Natural killer cell (primary cell): ENCODE measurements at regions not wholly inside any gene's neighbourhood (a gene's known extent, or its start where the extent isn't known, plus 50 kb on each side); places are given as distances from the start of the nearest gene placed in this dataset.

ENCODE experiments used
- ATAC-seq, 3 donors: fragments of 150-1000 bp in 2 of 3; fragments of 200-7000 bp in 1 of 3; cut with Tn5 transposase; 1 replicate in 1 of 3; 2 replicates in 2 of 3; pipeline ENCODE4 v1.10.0; 2021; ENCODE audit warnings: mild to moderate bottlenecking in 2 of 3, moderate library complexity in 2 of 3
- DNase-seq, 2 donors: peaks; one replicate each; pipeline versions ENCODE4 v3.0.0 to v3.0.0-alpha.2; 2013 to 2021; ENCODE audit warnings: mixed read lengths in 1 of 2
- H3K27ac ChIP-seq: one replicate; pipeline ENCODE4 v1.5.1; 2013; ENCODE audit warnings: mild to moderate bottlenecking, low read length
- H3K27me3 ChIP-seq: one replicate; pipeline ENCODE4 v1.6.1; 2013; ENCODE audit warnings: low read length; ENCODE audit not compliant: control insufficient read depth, insufficient read depth
- H3K36me3 ChIP-seq: one replicate; pipeline ENCODE4 v1.6.1; 2013; ENCODE audit warnings: low read length; ENCODE audit not compliant: control insufficient read depth, insufficient read depth
- H3K4me1 ChIP-seq: one replicate; pipeline ENCODE4 v1.6.1; 2013; ENCODE audit warnings: low read length; ENCODE audit not compliant: control insufficient read depth, insufficient read depth
- H3K4me3 ChIP-seq: one replicate; pipeline ENCODE4 v1.5.1; 2013; ENCODE audit warnings: low read length
- H3K9me3 ChIP-seq: one replicate; pipeline ENCODE4 v1.6.1; 2013; ENCODE audit warnings: low read length; ENCODE audit not compliant: control insufficient read depth, insufficient read depth
- H3K27ac Mint-ChIP-seq, 2 donors: one replicate each; pipeline ENCODE4 v1.8.0; 2022; ENCODE audit warnings: mild to moderate bottlenecking in 2 of 2, mixed read lengths in 2 of 2, moderate library complexity in 1 of 2
- H3K27me3 Mint-ChIP-seq, 2 donors: one replicate each; pipeline ENCODE4 v1.8.0; 2022; ENCODE audit warnings: low read depth in 2 of 2, mixed read lengths in 2 of 2
- H3K36me3 Mint-ChIP-seq: one replicate; pipeline ENCODE4 v1.8.0; 2022; ENCODE audit warnings: mixed read lengths
- H3K4me1 Mint-ChIP-seq, 2 donors: one replicate each; pipeline ENCODE4 v1.8.0; 2022; ENCODE audit warnings: mixed read lengths in 2 of 2
- H3K4me3 Mint-ChIP-seq: one replicate; pipeline ENCODE4 v1.8.0; 2022; ENCODE audit warnings: mild to moderate bottlenecking, moderate library complexity, mixed read lengths
- H3K9me3 Mint-ChIP-seq, 2 donors: one replicate each; pipeline ENCODE4 v1.8.0; 2022; ENCODE audit warnings: mixed read lengths in 2 of 2
- WGBS: methylation state at CpG from one replicate; pipeline ENCODE4 v1.1.7; 2013; ENCODE audit warnings: missing lambda C conversion rate; ENCODE audit not compliant: insufficient coverage; 5-methylcytosine and 5-hydroxymethylcytosine counted together
- intact Hi-C: fragments of 100-400 bp; cut with micrococcal nuclease; formaldehyde crosslinking; loops from one replicate; pipeline ENCODE4 v1.14.2; 2022
- TF ChIP-seq, protein P1 (sequence below): fragments of 200-600 bp; IDR thresholded peaks from one replicate; pipeline ENCODE4 v1.8.0; 2022; ENCODE audit warnings: antibody characterized with exemption

DNA sequence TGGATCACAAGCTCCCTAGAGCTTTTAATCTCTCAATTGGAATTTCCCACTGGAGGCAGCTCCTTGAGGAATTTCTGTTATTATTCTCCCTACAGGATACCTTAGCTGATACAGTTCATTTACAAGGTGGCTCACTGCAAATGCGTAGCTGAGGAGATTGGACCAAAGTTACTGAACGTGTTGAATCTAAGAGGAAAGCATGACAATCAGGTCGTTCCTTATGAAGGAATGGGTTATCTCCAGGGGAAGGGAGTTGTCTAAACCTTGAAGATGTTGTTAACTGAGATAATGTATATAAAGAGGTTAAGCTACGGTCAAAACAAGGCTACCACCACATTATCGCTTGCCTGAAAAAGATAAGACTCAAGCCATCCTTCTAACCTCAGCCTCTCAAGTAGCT lies 105.8 kb upstream of the TBX3 start:
- Histone ChIP-seq H3K27ac (no peak overlapping the region), H3K27me3 (no peaks in the 10 kb centered on the region), H3K9me3 (no peaks in the 10 kb centered on the region), H3K36me3 (no peaks in the 10 kb centered on the region), H3K4me1 (no peaks in the 10 kb centered on the region), H3K4me3 (no peak overlapping the region)
- H3K27me3 Mint-ChIP-seq: no peaks in the 10 kb centered on the region
- TF ChIP-seq, protein P1, sequence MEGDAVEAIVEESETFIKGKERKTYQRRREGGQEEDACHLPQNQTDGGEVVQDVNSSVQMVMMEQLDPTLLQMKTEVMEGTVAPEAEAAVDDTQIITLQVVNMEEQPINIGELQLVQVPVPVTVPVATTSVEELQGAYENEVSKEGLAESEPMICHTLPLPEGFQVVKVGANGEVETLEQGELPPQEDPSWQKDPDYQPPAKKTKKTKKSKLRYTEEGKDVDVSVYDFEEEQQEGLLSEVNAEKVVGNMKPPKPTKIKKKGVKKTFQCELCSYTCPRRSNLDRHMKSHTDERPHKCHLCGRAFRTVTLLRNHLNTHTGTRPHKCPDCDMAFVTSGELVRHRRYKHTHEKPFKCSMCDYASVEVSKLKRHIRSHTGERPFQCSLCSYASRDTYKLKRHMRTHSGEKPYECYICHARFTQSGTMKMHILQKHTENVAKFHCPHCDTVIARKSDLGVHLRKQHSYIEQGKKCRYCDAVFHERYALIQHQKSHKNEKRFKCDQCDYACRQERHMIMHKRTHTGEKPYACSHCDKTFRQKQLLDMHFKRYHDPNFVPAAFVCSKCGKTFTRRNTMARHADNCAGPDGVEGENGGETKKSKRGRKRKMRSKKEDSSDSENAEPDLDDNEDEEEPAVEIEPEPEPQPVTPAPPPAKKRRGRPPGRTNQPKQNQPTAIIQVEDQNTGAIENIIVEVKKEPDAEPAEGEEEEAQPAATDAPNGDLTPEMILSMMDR: no peak
- intact Hi-C loops: no loop called here
- no peak for ATAC-seq
- peaks cover 0 to under 1% of the 10 kb centered on the region in 2 donors for H3K9me3 Mint-ChIP-seq
- WGBS: 78% methylated on average over 4 of the region's 5 CpGs
- H3K27ac Mint-ChIP-seq: no peak overlapping the region
- H3K4me1 Mint-ChIP-seq: no peaks in the 10 kb centered on the region
- H3K36me3 Mint-ChIP-seq: no peaks in the 10 kb centered on the region
- no peak for DNase-seq
- H3K4me3 Mint-ChIP-seq: no peak overlapping the region

DNA sequence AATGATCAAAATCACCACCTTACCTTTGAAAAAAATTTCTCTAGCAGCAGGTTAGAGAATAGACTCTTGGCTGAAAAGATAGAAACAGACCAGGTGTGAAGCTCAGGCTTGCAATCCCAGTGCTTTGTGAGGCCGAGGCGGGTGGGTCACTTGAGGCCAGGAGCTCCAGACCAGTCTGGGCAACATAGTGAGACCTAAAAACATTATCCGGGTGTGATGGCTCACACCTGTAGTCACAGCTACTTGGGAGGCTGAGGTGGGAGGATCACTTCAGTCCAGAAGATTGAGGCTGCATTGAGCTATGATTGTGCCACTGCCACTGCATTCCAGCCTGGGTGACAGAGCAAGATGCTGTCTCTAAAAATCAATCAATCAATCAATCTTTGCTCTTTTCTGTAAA lies 105.3 kb upstream of the TBX3 start:
- no peaks in the 10 kb centered on the region for H3K36me3 ChIP-seq
- H3K27ac Mint-ChIP-seq: no peak overlapping the region
- H3K9me3 Mint-ChIP-seq: peaks cover 0 to 3% of the 10 kb centered on the region in 2 donors
- TF ChIP-seq, protein P1: no peak
- 90% methylated on average over 3 of the region's 3 CpGs for WGBS
- no peaks in the 10 kb centered on the region for H3K4me1 ChIP-seq
- intact Hi-C loops: no loop called here
- H3K4me1 Mint-ChIP-seq: no peaks in the 10 kb centered on the region
- no peaks in the 10 kb centered on the region for H3K27me3 Mint-ChIP-seq
- H3K4me3 Mint-ChIP-seq: no peak overlapping the region
- ATAC-seq: no peak
- no peak for DNase-seq
- H3K9me3 ChIP-seq: no peaks in the 10 kb centered on the region
- no peaks in the 10 kb centered on the region for H3K36me3 Mint-ChIP-seq
- H3K4me3 ChIP-seq: no peak overlapping the region
- H3K27me3 ChIP-seq: no peaks in the 10 kb centered on the region
- no peak overlapping the region for H3K27ac ChIP-seq

DNA sequence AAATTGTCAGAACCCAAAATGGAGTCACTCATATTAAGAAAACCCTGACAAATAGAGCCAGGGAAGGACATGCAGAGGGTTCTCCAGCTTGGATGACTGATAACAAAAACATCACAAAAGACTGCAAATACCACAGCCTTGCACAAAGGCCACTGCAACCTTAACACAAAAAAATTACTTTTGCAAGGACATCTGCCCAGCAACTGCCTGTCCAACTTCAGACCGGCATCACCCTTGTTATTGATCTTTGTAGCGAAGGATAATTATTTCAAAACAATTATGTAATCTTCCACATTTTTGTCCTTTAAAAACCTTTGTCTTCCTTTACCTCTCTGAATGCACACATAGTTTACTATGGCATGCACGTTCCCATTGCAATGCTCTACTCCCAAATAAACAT lies 100.6 kb upstream of the TBX3 start:
- no peak overlapping the region for H3K4me3 Mint-ChIP-seq
- Histone ChIP-seq H3K27ac (no peak overlapping the region), H3K9me3 (no peaks in the 10 kb centered on the region), H3K4me3 (no peak overlapping the region), H3K36me3 (no peaks in the 10 kb centered on the region), H3K4me1 (no peaks in the 10 kb centered on the region), H3K27me3 (no peaks in the 10 kb centered on the region)
- no peak for ATAC-seq
- WGBS: 73% methylated on average over 3 of the region's 3 CpGs
- DNase-seq: no peak
- intact Hi-C loops: no loop called here
- H3K36me3 Mint-ChIP-seq: no peaks in the 10 kb centered on the region
- no peak overlapping the region for H3K27ac Mint-ChIP-seq
- no peaks in the 10 kb centered on the region for H3K4me1 Mint-ChIP-seq
- H3K9me3 Mint-ChIP-seq: peaks cover 0 to 3% of the 10 kb centered on the region in 2 donors
- TF ChIP-seq, protein P1: no peak
- H3K27me3 Mint-ChIP-seq: no peaks in the 10 kb centered on the region

DNA sequence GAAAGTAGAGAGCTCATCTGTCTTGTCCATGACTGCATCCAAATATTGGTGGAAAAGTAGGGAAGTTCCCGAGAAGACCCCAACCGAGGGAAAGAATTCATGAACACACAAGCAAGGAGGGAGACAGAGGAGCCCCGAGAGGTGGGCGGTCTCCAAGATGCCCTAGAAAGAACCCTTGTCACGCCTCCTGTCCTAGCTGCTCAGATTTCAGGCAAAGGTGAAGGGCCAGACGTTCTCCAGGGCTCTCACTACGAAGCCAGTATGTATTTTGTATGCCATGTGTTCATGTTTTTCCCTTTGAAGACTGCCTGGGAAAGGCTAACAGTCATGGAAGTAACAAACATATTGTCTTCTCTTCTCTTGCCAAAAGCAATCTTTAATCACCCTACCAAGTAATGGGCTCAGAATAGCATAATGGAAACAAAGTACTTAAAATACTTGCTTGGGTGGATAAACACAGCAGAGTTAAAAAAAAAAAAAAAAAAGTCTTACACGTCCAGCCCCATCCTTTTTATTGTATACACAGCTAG lies 99.2 kb upstream of the TBX3 start:
- TF ChIP-seq, protein P1: no peak
- no peaks in the 10 kb centered on the region for H3K9me3 ChIP-seq
- no peaks in the 10 kb centered on the region for H3K4me1 ChIP-seq
- H3K27me3 ChIP-seq: no peaks in the 10 kb centered on the region
- no peaks in the 10 kb centered on the region for H3K36me3 ChIP-seq
- intact Hi-C loops: no loop called here
- H3K36me3 Mint-ChIP-seq: no peaks in the 10 kb centered on the region
- WGBS: 58% methylated on average over 7 of the region's 8 CpGs
- peaks cover 0 to 3% of the 10 kb centered on the region in 2 donors for H3K9me3 Mint-ChIP-seq
- no peaks in the 10 kb centered on the region for H3K27me3 Mint-ChIP-seq
- DNase-seq (no peak), ATAC-seq (no peak)
- H3K4me3 ChIP-seq: no peak overlapping the region
- no peaks in the 10 kb centered on the region for H3K4me1 Mint-ChIP-seq
- H3K27ac ChIP-seq: no peak overlapping the region
- no peak overlapping the region for H3K4me3 Mint-ChIP-seq
- H3K27ac Mint-ChIP-seq: no peak overlapping the region
